Adrenal gland (tissue), 9 donors: ENCODE measurements at regions not wholly inside any gene's neighbourhood (a gene's known extent, or its start where the extent isn't known, plus 50 kb on each side); places are given as distances from the start of the nearest gene placed in this dataset.
"Not testable (repeated sequence)": the region's sequence is repeated elsewhere in the genome, so short reads cannot be mapped to it uniquely, and the experiment has no call there.

Experiments used
- DNase-seq, 7 donors: peaks; one replicate each; pipeline ENCODE4 v3.0.0-alpha.2; 2019 to 2020
- H3K27ac ChIP-seq, 5 donors: fragments of 200-600 bp; sonication (generic) in 4 of 5; 1 replicate in 3 of 5; 2 replicates in 2 of 5; pipeline versions ENCODE4 v1.5.1 to v1.8.0; 2016 to 2020; ENCODE audit warnings: mild to moderate bottlenecking in 1 of 5
- H3K27me3 ChIP-seq: fragments of 200-600 bp; 2 replicates; pipeline ENCODE4 v1.8.0; 2021
- H3K36me3 ChIP-seq, 2 donors: fragments of 200-600 bp; replicated peaks in 1 of 2; 1 replicate in 1 of 2; 2 replicates in 1 of 2; pipeline versions ENCODE4 v1.5.1 to v1.8.0; 2018 to 2022
- H3K4me1 ChIP-seq, 2 donors: fragments of 200-600 bp; replicated peaks in 1 of 2; 1 replicate in 1 of 2; 2 replicates in 1 of 2; pipeline versions ENCODE4 v1.5.1 to v1.8.0; 2018 to 2021
- H3K4me3 ChIP-seq, 4 donors: fragments of 200-600 bp; sonication (generic) in 3 of 4; one replicate each; pipeline ENCODE4 v1.5.1; 2016 to 2018
- H3K9me3 ChIP-seq, 3 donors: fragments of 200-600 bp; sonication (generic) in 1 of 3; replicated peaks in 1 of 3; 1 replicate in 2 of 3; 2 replicates in 1 of 3; pipeline versions ENCODE4 v1.5.1 to v1.8.0; 2016 to 2021
- POLR2A ChIP-seq, 2 donors: fragments of 450-650 bp; IDR thresholded peaks; one replicate each; pipeline ENCODE4 v1.6.1; 2017; ENCODE audit warnings: antibody characterized with exemption in 2 of 2, mild to moderate bottlenecking in 2 of 2, moderate library complexity in 1 of 2
- WGBS, 4 donors: extraction: QIAGEN DNeasy Blood & Tissue Kit in 2 of 4; methylation state at CpG; one replicate each; pipeline versions ENCODE4 v1.1.5 to v1.1.7; 2013 to 2017; 5-methylcytosine and 5-hydroxymethylcytosine counted together
- intact Hi-C, 2 donors: fragments of 100-400 bp; cut with DNase I; formaldehyde crosslinking; loops; one replicate each; pipeline versions ENCODE4 v1.14.1 to v1.15.0; 2022 to 2023
- TF ChIP-seq, protein P1 (sequence below), 6 experiments: fragments of 450-650 bp in 4 of 6; fragments of 200-600 bp in 2 of 6; sonication (generic) in 1 of 6; IDR thresholded peaks; 1 replicate in 5 of 6; 2 replicates in 1 of 6; pipeline versions ENCODE4 v1.5.1 to v1.8.0; 2016 to 2021; ENCODE audit warnings: antibody characterized with exemption in 6 of 6, mild to moderate bottlenecking in 2 of 6, moderate library complexity in 1 of 6
- donor health status: healthy with polysubstance abuse.
- donor health status: Bipolar disorder and iron deficiency.
- donor health status: DM: yes; HTN: yes; CAD: no.
- donor health status: DM: no; HTN: no; CAD: no.
- donor health status: DM: no; HTN: no; CAD: no.

DNA sequence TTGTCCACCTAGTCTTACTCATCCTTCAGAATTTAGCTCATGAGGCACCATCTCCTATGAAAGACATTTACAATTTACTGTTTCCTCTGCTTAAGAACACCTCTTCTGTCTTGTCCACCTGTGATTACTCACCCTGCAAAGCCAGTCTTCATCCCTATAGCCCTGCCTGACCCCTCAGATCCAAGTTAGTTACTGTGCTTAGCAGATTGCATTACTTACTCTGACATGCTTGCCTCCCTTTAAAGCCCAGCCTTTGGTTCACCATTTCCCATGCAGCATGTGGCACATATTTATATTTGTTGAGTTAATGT is 60.9 kb upstream of the VCAM1 start:
- intact Hi-C loops = no loop called here
- TF ChIP-seq, protein P1, sequence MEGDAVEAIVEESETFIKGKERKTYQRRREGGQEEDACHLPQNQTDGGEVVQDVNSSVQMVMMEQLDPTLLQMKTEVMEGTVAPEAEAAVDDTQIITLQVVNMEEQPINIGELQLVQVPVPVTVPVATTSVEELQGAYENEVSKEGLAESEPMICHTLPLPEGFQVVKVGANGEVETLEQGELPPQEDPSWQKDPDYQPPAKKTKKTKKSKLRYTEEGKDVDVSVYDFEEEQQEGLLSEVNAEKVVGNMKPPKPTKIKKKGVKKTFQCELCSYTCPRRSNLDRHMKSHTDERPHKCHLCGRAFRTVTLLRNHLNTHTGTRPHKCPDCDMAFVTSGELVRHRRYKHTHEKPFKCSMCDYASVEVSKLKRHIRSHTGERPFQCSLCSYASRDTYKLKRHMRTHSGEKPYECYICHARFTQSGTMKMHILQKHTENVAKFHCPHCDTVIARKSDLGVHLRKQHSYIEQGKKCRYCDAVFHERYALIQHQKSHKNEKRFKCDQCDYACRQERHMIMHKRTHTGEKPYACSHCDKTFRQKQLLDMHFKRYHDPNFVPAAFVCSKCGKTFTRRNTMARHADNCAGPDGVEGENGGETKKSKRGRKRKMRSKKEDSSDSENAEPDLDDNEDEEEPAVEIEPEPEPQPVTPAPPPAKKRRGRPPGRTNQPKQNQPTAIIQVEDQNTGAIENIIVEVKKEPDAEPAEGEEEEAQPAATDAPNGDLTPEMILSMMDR (IDR thresholded peaks at IDR 0.05) = no peak
- peak overlapping the region in 2 of 5 donors; percentile 11 to 67 for H3K27ac ChIP-seq
- H3K36me3 ChIP-seq = no peaks in the 10 kb centered on the region
- DNase-seq = no peak
- H3K4me3 ChIP-seq = no peak overlapping the region
- peaks cover 5 to 21% of the 10 kb centered on the region in 2 donors for H3K4me1 ChIP-seq
- no peaks in the 10 kb centered on the region for H3K27me3 ChIP-seq
- no peaks in the 10 kb centered on the region for H3K9me3 ChIP-seq

DNA sequence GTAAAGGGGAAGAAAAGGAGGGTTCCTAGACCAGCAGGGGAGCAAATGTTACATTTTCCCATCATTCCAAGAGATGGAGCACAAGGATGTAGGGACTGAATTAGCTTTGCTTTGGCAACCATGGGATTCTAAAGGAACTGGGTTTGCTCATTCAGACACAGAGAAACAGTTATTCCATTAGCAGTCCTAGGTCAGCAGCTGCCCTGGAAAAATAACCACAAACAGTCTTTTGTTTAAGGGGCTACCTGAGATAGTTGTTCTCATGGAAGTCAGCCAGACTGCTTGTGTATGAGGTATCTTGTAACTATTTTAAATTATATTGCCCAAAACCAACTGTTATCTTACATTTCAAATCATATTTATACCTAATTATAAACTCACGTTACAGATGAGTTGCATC is 58.4 kb upstream of the VCAM1 start:
- 87 to 98% (median 92%) methylated on average over 1 of the region's 1 CpG for WGBS, 4 donors

DNA sequence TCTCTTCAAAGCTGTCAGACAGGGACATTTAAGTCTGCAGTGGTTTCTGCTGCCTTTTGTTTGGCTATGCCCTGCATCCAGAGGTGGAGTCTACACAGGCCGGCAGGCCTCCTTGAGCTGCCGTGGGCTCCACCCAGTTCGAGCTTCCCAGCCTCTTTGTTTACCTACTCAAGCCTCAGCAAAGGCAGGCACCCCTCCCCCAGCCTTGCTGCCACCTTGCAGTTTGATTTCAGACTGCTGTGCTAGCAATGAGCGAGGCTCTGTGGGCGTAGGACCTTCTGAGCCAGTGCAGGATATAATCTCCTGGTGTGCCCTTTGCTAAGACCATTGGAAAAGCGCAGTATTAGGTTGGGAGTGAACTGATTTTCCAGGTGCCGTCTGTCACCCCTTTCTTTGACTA is 51.0 kb upstream of the VCAM1 start:
- H3K4me1 ChIP-seq = peaks cover 0 to 14% of the 10 kb centered on the region in 2 donors
- H3K27me3 ChIP-seq, H3K9me3 ChIP-seq, intact Hi-C loops, DNase-seq, H3K27ac ChIP-seq, H3K4me3 ChIP-seq, H3K36me3 ChIP-seq: not testable (repeated sequence)
- WGBS, 4 donors = 83 to 100% (median 92%) methylated on average over 2 to 7 of the region's 7 CpGs

More for the DNA sequence above, 58.4 kb upstream of the VCAM1 start:
- TF ChIP-seq, protein P1 (IDR thresholded peaks at IDR 0.05) = no peak
- no peak for TF ChIP-seq POLR2A (IDR thresholded peaks at IDR 0.05)
- Histone ChIP-seq H3K4me1 (peaks cover 5 to 21% of the 10 kb centered on the region in 2 donors), H3K36me3 (no peaks in the 10 kb centered on the region), H3K27ac (no peak overlapping the region), H3K9me3 (no peaks in the 10 kb centered on the region), H3K4me3 (no peak overlapping the region), H3K27me3 (no peaks in the 10 kb centered on the region)
- DNase-seq = no peak
- intact Hi-C loops = no loop called here
